H1 (cell line): ENCODE measurements at regions not wholly inside any gene's neighbourhood (a gene's known extent, or its start where the extent isn't known, plus 50 kb on each side); places are given as distances from the start of the nearest gene placed in this dataset.

Experiments
- BRCA1 ChIP-seq: IDR thresholded peaks from 2 replicates; pipeline ENCODE4 v1.6.1; 2012; ENCODE audit warnings: low read depth, low read length, improper control_type of control experiment
- CHD7 ChIP-seq: fragments of 300-600 bp; sonication (generic); IDR thresholded peaks from 2 replicates; pipeline ENCODE4 v1.7.1; 2012; ENCODE audit warnings: low read length, moderate library complexity, mild to moderate bottlenecking, inconsistent platforms; ENCODE audit not compliant: insufficient replicate concordance
- CREB1 ChIP-seq: IDR thresholded peaks from 2 replicates; pipeline ENCODE4 v1.6.1; 2012; ENCODE audit warnings: inconsistent platforms
- CTBP2 ChIP-seq: IDR thresholded peaks from 2 replicates; pipeline ENCODE4 v1.7.0; 2011; ENCODE audit warnings: borderline replicate concordance, mild to moderate bottlenecking, moderate library complexity, mixed read lengths, low read length; ENCODE audit not compliant: insufficient read depth, insufficient read length
- PHF8 ChIP-seq: fragments of 200-600 bp; sonication (generic); conservative IDR thresholded peaks from 2 replicates; pipeline ENCODE4 v1.7.1; 2012; ENCODE audit warnings: low read depth, mild to moderate bottlenecking, inconsistent platforms, low read length, moderate library complexity
- SIRT6 ChIP-seq: IDR thresholded peaks from one replicate; pipeline ENCODE4 v1.7.1; 2012; ENCODE audit warnings: low read length, inconsistent platforms
- SIX5 ChIP-seq: IDR thresholded peaks from 2 replicates; pipeline ENCODE4 v1.6.1; 2011; ENCODE audit warnings: mild to moderate bottlenecking, low read depth, low read length

GRCh38 chr11:38646382-38646781 is 2048.3 kb upstream of the RAG2 start (continued):
- no peak for TF ChIP-seq CHD7
- no peak for TF ChIP-seq SIRT6
- no peak for TF ChIP-seq CREB1
- no peak for TF ChIP-seq CTBP2
- no peak for TF ChIP-seq SIX5
- no peak for TF ChIP-seq BRCA1
- no peak for TF ChIP-seq PHF8
